Panc1 (cell line): ENCODE measurements at regions not wholly inside any gene's neighbourhood (a gene's known extent, or its start where the extent isn't known, plus 50 kb on each side); places are given as distances from the start of the nearest gene placed in this dataset.

Experiments used
- ATAC-seq: fragments of 200-7000 bp; cut with Tn5 transposase; 2 replicates; pipeline ENCODE4 v1.9.1; 2020; ENCODE audit warnings: mild to moderate bottlenecking, moderate library complexity
- BruUV-seq: library from RNA; stranded (reverse); fragments of 400-500 nt; replicated peaks from 2 replicates; lab custom pipeline; 2021; lab: Mats Ljungman, UMichigan
- CTCF ChIA-PET: fragments of 300-600 bp; sonication (Branson Sonifier 250); formaldehyde crosslinking; loops from one replicate; lab custom pipeline; 2022; ENCODE audit warnings: antibody characterized with exemption; lab: Charles Lee
- POLR2A ChIA-PET: fragments of 300-600 bp; sonication (Branson Sonifier 250); formaldehyde crosslinking; loops from one replicate; lab custom pipeline; 2022; ENCODE audit warnings: antibody characterized with exemption; lab: Charles Lee
- DNase-seq: peaks from one replicate; pipeline ENCODE4 v3.0.0-alpha.2; 2010; ENCODE audit warnings: low read depth, low spot score
- H3K27ac ChIP-seq: 2 replicates; pipeline ENCODE4 v1.5.1; 2011; ENCODE audit warnings: mild to moderate bottlenecking, low read length, inconsistent platforms
- H3K27me3 ChIP-seq: fragments of 200-500 bp; sonication (Bioruptor generic); 2 replicates; pipeline ENCODE4 v1.6.0; 2014; ENCODE audit warnings: low read length, inconsistent platforms; ENCODE audit not compliant: control insufficient read depth, insufficient read depth
- H3K36me3 ChIP-seq: fragments of 200-500 bp; sonication (Bioruptor generic); 2 replicates; pipeline ENCODE4 v1.5.1; 2014; ENCODE audit warnings: inconsistent platforms, mild to moderate bottlenecking, low read length, moderate library complexity; ENCODE audit not compliant: control insufficient read depth, insufficient read depth
- H3K4me1 ChIP-seq: 2 replicates; pipeline ENCODE4 v1.5.1; 2011; ENCODE audit warnings: inconsistent platforms, mild to moderate bottlenecking, low read length, moderate library complexity; ENCODE audit not compliant: control insufficient read depth, insufficient read depth
- H3K4me3 ChIP-seq, 2 experiments: 2 replicates each; pipeline ENCODE4 v1.5.1; 2011 to 2012; ENCODE audit warnings: low read depth in 2 of 2, low read length in 2 of 2, mild to moderate bottlenecking in 2 of 2, inconsistent platforms in 1 of 2, moderate library complexity in 1 of 2
- H3K9me3 ChIP-seq: fragments of 200-500 bp; sonication (Bioruptor generic); 2 replicates; pipeline ENCODE4 v1.5.1; 2014; ENCODE audit warnings: low read depth, mild to moderate bottlenecking, inconsistent platforms, low read length, moderate library complexity; ENCODE audit not compliant: control insufficient read depth, insufficient read depth
- POLR2AphosphoS5 ChIP-seq: IDR thresholded peaks from 2 replicates; pipeline ENCODE4 v1.6.1; 2012; ENCODE audit warnings: mild to moderate bottlenecking, low read depth, low read length, moderate library complexity
- SIN3A ChIP-seq: IDR thresholded peaks from 2 replicates; pipeline ENCODE4 v1.6.1; 2012; ENCODE audit warnings: low read depth, mild to moderate bottlenecking, low read length, moderate library complexity, borderline replicate concordance; ENCODE audit not compliant: insufficient read depth
- TCF7L2 ChIP-seq: IDR thresholded peaks from 2 replicates; pipeline ENCODE4 v1.6.1; 2011; ENCODE audit warnings: mild to moderate bottlenecking, low read depth, low read length, inconsistent platforms
- in situ Hi-C: cut with HindIII; loops from 2 replicates; pipeline ENCODE4 v1.10.0; 2016; ENCODE audit warnings: low sequenced_read_pairs, low pct_unique_long_range_greater_than_20kb
- intact Hi-C: fragments of 100-400 bp; cut with micrococcal nuclease; formaldehyde crosslinking; loops from one replicate; pipeline ENCODE4 v1.10.0; 2022; ENCODE audit not compliant: unreplicated experiment
- TF ChIP-seq, protein P1 (sequence below): fragments of 450-650 bp; IDR thresholded peaks from 2 replicates; pipeline ENCODE4 v1.5.1; 2017; ENCODE audit warnings: mild to moderate bottlenecking
- TF ChIP-seq, protein P2 (sequence below), 2 experiments: IDR thresholded peaks; 2 replicates each; pipeline ENCODE4 v1.6.1; 2011 to 2012; ENCODE audit warnings: low read depth in 2 of 2, control low read depth in 1 of 2, low read length in 1 of 2, mild to moderate bottlenecking in 1 of 2, moderate library complexity in 1 of 2; ENCODE audit not compliant: insufficient read depth in 1 of 2

DNA sequence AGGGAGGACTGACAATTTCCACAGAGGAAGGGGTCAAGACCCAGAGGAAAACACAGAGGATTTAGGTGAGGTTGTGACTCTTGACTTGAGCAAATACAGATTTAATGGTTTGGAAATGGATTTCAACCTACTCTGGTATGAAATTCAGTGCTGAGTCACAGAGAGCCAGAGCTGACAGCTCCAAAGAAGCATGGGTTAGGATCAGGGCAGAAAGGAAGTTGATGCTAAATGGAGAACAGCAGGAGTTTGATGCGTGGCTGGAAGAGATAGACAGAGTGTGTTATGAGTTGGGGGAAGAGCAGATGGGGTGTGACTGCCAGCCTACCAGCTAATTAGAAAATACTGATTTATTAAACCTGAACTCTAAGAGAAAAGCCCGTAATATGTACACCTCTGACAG lies 272.6 kb downstream of the FOXG1 start:
- ATAC-seq: no peak
- CTCF ChIA-PET: no interaction called here
- intact Hi-C loops: no loop called here

DNA sequence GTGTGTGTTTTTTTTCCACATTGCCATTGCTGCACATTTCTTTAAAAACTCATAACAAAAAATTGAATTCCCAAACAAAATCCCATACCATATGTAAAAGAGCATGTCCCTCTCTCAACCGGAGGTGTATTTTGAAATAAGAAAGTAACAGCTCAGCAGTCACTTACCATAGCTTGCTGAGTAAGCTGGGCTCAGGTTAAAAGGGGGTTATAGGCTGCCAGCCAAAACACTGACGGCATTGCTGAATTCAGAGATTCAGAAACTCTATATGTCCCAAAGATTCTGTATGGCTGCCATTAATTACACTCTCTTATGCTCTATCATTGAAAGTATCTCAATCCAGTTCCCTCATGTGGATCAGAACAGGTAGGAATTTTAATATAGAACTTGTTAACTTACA lies 276.0 kb downstream of the FOXG1 start:
- no TSS peak for BruUV-seq
- in situ Hi-C loops (no loop called here), intact Hi-C loops (no loop called here)
- H3K27me3 ChIP-seq: no peaks in the 10 kb centered on the region
- POLR2A ChIA-PET: no interaction called here
- DNase-seq (no peak), ATAC-seq (no peak)
- CTCF ChIA-PET: no interaction called here
- H3K36me3 ChIP-seq: no peaks in the 10 kb centered on the region
- no peak overlapping the region for H3K27ac ChIP-seq
- no peak overlapping the region for H3K4me3 ChIP-seq
- no peaks in the 10 kb centered on the region for H3K9me3 ChIP-seq
- no peaks in the 10 kb centered on the region for H3K4me1 ChIP-seq
- TF ChIP-seq SIN3A (no peak), TCF7L2 (no peak), POLR2AphosphoS5 (no peak)
- TF ChIP-seq, protein P1, sequence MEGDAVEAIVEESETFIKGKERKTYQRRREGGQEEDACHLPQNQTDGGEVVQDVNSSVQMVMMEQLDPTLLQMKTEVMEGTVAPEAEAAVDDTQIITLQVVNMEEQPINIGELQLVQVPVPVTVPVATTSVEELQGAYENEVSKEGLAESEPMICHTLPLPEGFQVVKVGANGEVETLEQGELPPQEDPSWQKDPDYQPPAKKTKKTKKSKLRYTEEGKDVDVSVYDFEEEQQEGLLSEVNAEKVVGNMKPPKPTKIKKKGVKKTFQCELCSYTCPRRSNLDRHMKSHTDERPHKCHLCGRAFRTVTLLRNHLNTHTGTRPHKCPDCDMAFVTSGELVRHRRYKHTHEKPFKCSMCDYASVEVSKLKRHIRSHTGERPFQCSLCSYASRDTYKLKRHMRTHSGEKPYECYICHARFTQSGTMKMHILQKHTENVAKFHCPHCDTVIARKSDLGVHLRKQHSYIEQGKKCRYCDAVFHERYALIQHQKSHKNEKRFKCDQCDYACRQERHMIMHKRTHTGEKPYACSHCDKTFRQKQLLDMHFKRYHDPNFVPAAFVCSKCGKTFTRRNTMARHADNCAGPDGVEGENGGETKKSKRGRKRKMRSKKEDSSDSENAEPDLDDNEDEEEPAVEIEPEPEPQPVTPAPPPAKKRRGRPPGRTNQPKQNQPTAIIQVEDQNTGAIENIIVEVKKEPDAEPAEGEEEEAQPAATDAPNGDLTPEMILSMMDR: no peak
- TF ChIP-seq, protein P2, sequence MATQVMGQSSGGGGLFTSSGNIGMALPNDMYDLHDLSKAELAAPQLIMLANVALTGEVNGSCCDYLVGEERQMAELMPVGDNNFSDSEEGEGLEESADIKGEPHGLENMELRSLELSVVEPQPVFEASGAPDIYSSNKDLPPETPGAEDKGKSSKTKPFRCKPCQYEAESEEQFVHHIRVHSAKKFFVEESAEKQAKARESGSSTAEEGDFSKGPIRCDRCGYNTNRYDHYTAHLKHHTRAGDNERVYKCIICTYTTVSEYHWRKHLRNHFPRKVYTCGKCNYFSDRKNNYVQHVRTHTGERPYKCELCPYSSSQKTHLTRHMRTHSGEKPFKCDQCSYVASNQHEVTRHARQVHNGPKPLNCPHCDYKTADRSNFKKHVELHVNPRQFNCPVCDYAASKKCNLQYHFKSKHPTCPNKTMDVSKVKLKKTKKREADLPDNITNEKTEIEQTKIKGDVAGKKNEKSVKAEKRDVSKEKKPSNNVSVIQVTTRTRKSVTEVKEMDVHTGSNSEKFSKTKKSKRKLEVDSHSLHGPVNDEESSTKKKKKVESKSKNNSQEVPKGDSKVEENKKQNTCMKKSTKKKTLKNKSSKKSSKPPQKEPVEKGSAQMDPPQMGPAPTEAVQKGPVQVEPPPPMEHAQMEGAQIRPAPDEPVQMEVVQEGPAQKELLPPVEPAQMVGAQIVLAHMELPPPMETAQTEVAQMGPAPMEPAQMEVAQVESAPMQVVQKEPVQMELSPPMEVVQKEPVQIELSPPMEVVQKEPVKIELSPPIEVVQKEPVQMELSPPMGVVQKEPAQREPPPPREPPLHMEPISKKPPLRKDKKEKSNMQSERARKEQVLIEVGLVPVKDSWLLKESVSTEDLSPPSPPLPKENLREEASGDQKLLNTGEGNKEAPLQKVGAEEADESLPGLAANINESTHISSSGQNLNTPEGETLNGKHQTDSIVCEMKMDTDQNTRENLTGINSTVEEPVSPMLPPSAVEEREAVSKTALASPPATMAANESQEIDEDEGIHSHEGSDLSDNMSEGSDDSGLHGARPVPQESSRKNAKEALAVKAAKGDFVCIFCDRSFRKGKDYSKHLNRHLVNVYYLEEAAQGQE (IDR thresholded peaks at IDR 0.05; ENCODE audit: insufficient read depth in 1 of 2, low read depth in 2 of 2, low read length in 1 of 2): no peak

More for the DNA sequence above, 272.6 kb downstream of the FOXG1 start:
- H3K4me3 ChIP-seq: no peak overlapping the region
- no peaks in the 10 kb centered on the region for H3K36me3 ChIP-seq
- H3K27ac ChIP-seq: no peak overlapping the region
- POLR2A ChIA-PET: no interaction called here
- no peak for DNase-seq
- TF ChIP-seq TCF7L2: no peak
- TF ChIP-seq, protein P1: no peak
- no TSS peak for BruUV-seq
- no peaks in the 10 kb centered on the region for H3K4me1 ChIP-seq
- no peaks in the 10 kb centered on the region for H3K27me3 ChIP-seq
- in situ Hi-C loops: no loop called here
- no peaks in the 10 kb centered on the region for H3K9me3 ChIP-seq

DNA sequence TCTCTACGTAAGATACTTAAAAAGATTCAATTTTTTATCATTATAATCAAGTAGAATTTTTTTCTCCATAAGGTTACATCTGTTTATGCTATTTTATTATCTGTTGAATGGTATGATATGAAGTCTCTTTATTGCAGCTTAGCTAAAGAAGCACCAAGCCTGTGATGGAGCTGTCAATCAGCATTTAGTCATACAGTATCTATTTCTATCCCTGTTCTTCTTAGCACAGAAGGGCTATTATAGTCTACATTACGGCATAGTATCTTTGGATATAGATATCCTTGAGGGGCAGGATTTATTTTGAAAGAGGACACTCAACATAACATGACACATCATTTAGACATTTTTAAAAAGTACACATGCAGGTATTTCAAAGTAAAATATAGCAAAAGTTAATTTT lies 277.1 kb downstream of the FOXG1 start:
- intact Hi-C loops (no loop called here), in situ Hi-C loops (no loop called here)
- Histone ChIP-seq H3K27me3 (no peaks in the 10 kb centered on the region), H3K27ac (no peak overlapping the region), H3K36me3 (no peaks in the 10 kb centered on the region), H3K9me3 (no peaks in the 10 kb centered on the region), H3K4me1 (no peaks in the 10 kb centered on the region), H3K4me3 (no peak overlapping the region)
- CTCF ChIA-PET: no interaction called here
- ATAC-seq: no peak
- BruUV-seq: no TSS peak
- POLR2A ChIA-PET: no interaction called here
- TF ChIP-seq TCF7L2: no peak
- TF ChIP-seq POLR2AphosphoS5: no peak
- TF ChIP-seq, protein P1: no peak
- no peak for TF ChIP-seq SIN3A
- TF ChIP-seq, protein P2 (IDR thresholded peaks at IDR 0.05; ENCODE audit: insufficient read depth in 1 of 2, low read depth in 2 of 2, low read length in 1 of 2): no peak
- DNase-seq: no peak
